Effector memory CD8-positive, alpha-beta T cell (primary cell): ENCODE measurements at regions not wholly inside any gene's neighbourhood (a gene's known extent, or its start where the extent isn't known, plus 50 kb on each side); places are given as distances from the start of the nearest gene placed in this dataset.
A peak's percentile ranks its signal among the peaks of the same experiment; 100 is the strongest.

Experiments used
- ATAC-seq: fragments of 150-1000 bp; cut with Tn5 transposase; replicated peaks from 2 replicates; pipeline ENCODE4 v1.10.0; 2021; ENCODE audit warnings: mild to moderate bottlenecking, moderate library complexity
- DNase-seq, 3 experiments: peaks; one replicate each; pipeline ENCODE4 v3.0.0; 2021
- H3K27ac Mint-ChIP-seq, 2 donors: one replicate each; pipeline ENCODE4 v1.8.0; 2022; ENCODE audit warnings: mild to moderate bottlenecking in 2 of 2, mixed read lengths in 2 of 2, moderate library complexity in 2 of 2
- H3K27me3 Mint-ChIP-seq, 2 donors: one replicate each; pipeline ENCODE4 v1.8.0; 2022; ENCODE audit warnings: mixed read lengths in 2 of 2
- H3K36me3 Mint-ChIP-seq: one replicate; pipeline ENCODE4 v1.8.0; 2022; ENCODE audit warnings: mild to moderate bottlenecking, moderate library complexity, mixed read lengths; ENCODE audit not compliant: insufficient read depth
- H3K4me1 Mint-ChIP-seq, 2 donors: one replicate each; pipeline ENCODE4 v1.8.0; 2022; ENCODE audit warnings: low read depth in 2 of 2, mixed read lengths in 2 of 2
- H3K4me3 Mint-ChIP-seq, 2 donors: one replicate each; pipeline ENCODE4 v1.8.0; 2022; ENCODE audit warnings: mild to moderate bottlenecking in 2 of 2, mixed read lengths in 2 of 2, moderate library complexity in 2 of 2
- H3K9me3 Mint-ChIP-seq, 2 donors: one replicate each; pipeline ENCODE4 v1.8.0; 2022; ENCODE audit warnings: mixed read lengths in 2 of 2

DNA sequence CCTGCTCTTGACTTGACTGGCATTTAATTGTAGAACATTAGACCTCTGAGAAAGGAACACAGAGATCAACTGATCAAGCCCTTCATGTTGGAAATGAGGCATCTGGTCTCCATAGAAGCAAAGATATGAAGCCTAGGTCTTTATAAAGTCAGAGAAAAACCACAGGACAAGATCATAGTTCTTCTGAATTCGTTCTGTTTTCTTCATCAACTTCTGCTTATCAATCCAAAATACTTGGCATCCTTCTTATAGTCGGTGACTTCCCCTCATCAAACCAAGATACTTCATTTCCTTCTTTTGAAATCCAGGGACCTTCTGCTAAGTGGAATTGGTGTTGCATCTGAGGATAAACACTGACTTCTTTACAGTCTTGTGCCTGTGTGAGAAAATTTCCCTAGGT lies 77.1 kb upstream of the PRKCQ start:
- Mint-ChIP-seq H3K4me1 (no peaks in the 10 kb centered on the region), H3K27me3 (peaks cover 19 to 49% of the 10 kb centered on the region in 2 donors), H3K9me3 (no peaks in the 10 kb centered on the region), H3K36me3 (peaks cover 3% of the 10 kb centered on the region), H3K27ac (no peak overlapping the region), H3K4me3 (no peak overlapping the region)
- ATAC-seq (no peak), DNase-seq (no peak)

DNA sequence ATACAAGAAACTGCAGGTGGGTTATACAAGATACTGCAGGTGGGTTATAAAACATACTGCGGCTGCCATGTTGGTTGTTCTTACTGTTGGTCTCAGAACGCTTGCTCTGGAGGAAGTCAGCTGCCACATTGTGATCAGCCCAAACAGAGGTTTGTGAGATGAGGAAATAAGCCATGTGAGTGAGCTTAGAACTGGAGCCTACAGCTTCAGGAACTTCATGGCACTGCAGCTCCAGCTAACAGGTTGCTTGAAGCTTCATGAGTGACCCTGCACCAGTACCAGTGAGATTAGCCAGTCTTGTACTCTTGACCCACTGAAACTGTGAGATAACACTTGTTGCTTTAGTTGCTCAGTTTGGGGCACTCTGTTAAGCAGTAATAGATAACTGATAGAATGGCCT lies 74.5 kb upstream of the PRKCQ start:
- Mint-ChIP-seq H3K36me3 (no peaks in the 10 kb centered on the region), H3K27me3 (peaks cover 19 to 47% of the 10 kb centered on the region in 2 donors), H3K4me1 (no peaks in the 10 kb centered on the region), H3K4me3 (no peak overlapping the region), H3K27ac (no peak overlapping the region), H3K9me3 (no peaks in the 10 kb centered on the region)
- ATAC-seq (no peak), DNase-seq (no peak)

DNA sequence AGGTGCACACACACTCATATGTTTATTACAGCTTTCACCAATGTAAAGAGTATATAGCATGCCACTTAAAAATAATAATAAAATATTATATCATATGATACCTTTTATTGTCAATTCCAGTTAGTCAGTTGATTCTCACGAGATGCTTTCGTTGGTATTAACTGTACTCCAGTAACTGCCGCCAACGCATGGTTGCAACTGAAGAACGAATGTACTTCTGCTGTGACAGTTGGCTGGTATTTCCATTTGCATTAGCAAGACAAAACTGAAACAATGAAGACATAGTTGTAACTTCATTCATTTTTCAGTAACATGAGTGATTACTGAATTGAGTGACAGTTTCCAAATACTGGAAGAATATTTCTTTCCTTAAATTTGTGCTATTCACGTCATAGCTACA lies 70.5 kb upstream of the PRKCQ start:
- H3K27me3 Mint-ChIP-seq, result peaks cover 0 to 19% of the 10 kb centered on the region in 2 donors
- DNase-seq, result no peak

DNA sequence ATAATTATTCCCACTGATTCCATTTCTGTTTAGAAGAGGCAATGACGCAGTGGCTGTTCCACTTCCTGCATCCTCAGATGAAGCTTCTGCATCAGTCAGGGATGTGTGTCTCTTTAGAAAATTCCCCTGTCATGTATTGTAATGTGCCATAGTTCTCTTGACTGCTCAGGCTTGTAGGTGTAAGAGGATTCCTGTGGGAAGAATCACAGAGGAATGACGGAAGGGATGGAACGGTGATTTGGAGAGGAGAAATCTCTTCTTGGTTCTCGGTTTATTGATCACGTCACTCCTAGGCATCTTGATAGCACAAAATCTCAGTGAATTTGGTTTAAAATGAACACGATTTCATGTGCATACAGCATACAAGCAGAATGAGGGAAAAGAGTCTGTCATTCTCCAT lies 69.8 kb upstream of the PRKCQ start:
- H3K36me3 Mint-ChIP-seq, result no peaks in the 10 kb centered on the region
- DNase-seq, result no peak
- peaks cover 0 to 15% of the 10 kb centered on the region in 2 donors for H3K27me3 Mint-ChIP-seq
- ATAC-seq, result no peak
- H3K9me3 Mint-ChIP-seq, result no peaks in the 10 kb centered on the region
- H3K4me3 Mint-ChIP-seq, result no peak overlapping the region
- H3K27ac Mint-ChIP-seq, result no peak overlapping the region
- peaks cover 7 to 10% of the 10 kb centered on the region in 2 donors for H3K4me1 Mint-ChIP-seq

More for the DNA sequence above, 70.5 kb upstream of the PRKCQ start:
- Mint-ChIP-seq H3K36me3 (no peaks in the 10 kb centered on the region), H3K4me1 (peaks cover 7 to 10% of the 10 kb centered on the region in 2 donors), H3K27ac (no peak overlapping the region), H3K4me3 (no peak overlapping the region), H3K9me3 (no peaks in the 10 kb centered on the region)
- ATAC-seq, result no peak

DNA sequence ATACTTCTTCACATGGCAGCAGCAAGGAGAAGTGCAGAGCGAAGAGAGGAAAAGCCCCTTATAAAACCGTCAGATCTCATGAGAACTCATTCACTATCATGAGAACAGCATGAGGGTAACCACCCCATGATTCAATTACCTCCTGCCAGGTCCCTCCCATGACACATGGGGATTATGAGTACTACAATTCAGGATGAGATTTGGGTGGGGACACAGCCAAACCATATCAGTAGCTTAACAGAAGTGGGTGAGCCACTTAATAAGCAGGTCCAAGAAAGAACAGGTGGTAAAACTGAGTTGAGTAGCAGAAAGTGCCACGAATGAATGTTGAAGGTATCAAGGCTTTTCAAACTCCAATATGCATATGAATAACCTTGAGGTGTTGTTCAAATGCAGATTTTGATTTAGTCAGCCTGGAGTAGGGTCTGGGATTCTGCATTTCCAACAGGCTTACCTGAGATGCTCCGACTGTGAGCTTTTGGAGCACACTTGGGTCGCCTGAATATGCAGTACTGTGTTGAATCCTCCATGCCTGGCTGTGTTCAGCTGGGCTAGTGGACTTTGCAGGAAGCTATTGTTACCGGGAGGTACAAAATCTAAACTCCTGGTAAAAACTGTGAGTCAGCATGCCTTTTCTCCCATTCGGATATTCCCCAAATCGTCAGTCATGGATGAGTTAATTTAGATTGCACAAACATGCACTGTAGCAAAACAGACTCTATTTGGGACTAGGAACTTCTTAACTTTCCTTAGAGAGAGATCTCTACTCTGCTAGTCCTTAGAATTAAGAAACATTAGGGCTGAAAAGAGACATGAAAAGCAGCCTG lies 69.0 kb upstream of the PRKCQ start:
- no peak overlapping the region for H3K4me3 Mint-ChIP-seq
- ATAC-seq (no peak), DNase-seq (no peak)

DNA sequence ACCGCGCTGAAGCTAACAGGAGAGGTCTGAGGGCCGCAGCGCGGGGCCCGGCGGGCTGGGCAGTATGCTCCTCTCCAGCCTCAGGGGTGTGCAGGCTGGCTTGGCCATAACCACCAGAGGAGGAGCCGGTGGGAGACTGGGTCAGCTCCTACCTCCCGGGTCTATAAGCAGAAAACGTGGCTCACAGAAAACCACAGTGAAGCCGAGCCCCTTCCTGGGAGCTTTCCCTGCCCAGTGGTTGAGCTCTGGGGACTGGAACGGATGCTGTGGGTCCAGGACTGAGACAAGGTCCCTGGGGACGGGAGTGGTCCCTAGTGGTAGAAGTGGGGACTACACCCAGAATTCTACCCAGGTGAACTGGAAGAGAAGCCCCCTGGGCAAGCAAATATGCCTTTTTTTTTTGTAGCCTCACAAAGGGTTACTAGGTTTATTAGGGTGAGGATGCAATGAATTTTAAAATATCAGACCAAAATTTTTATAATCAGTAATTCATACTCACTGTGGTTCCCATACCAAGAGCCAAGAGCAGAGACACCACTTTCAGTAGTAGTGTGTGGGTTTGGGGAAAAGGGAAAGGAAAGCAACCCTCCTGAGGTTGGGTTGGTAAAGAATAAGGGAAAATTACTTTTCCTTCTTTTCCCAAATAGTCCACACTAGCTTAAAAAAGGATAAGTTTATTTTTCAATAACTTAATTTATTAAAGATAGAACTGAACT lies 67.9 kb upstream of the PRKCQ start:
- DNase-seq (peak; percentile 65 to 69 (median 68)), ATAC-seq (peak; percentile 92)
- Mint-ChIP-seq H3K4me3 (peak overlapping the region in 1 of 2 donors; percentile 20), H3K36me3 (no peaks in the 10 kb centered on the region), H3K27ac (no peak overlapping the region), H3K4me1 (peaks cover 17 to 20% of the 10 kb centered on the region in 2 donors), H3K27me3 (peaks cover 0 to 2% of the 10 kb centered on the region in 2 donors), H3K9me3 (no peaks in the 10 kb centered on the region)

More for the DNA sequence above, 69.0 kb upstream of the PRKCQ start:
- no peaks in the 10 kb centered on the region for H3K9me3 Mint-ChIP-seq
- peaks cover 9 to 12% of the 10 kb centered on the region in 2 donors for H3K4me1 Mint-ChIP-seq
- H3K27me3 Mint-ChIP-seq, result peaks cover 0 to 13% of the 10 kb centered on the region in 2 donors
- H3K36me3 Mint-ChIP-seq, result no peaks in the 10 kb centered on the region
- H3K27ac Mint-ChIP-seq, result no peak overlapping the region

DNA sequence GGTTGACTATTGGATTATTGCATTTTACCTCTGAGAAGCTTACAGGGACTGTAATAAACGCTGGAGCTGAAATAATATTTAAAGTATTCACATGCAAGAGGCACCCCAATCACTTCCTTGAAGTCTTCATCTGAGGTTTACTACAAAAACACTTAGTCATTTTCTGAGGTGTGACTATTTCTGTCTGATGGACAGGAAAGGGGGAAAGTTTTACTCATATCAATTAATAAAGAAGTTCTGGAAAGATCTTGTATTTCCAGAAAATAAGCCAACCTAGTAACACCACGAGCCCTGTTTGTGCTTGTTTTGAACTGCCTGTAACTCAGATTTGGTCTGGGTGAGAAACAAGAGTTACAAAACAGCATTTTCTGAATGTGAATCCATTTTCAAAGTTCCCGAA lies 63.9 kb upstream of the PRKCQ start:
- peak; percentile 50 for ATAC-seq

DNA sequence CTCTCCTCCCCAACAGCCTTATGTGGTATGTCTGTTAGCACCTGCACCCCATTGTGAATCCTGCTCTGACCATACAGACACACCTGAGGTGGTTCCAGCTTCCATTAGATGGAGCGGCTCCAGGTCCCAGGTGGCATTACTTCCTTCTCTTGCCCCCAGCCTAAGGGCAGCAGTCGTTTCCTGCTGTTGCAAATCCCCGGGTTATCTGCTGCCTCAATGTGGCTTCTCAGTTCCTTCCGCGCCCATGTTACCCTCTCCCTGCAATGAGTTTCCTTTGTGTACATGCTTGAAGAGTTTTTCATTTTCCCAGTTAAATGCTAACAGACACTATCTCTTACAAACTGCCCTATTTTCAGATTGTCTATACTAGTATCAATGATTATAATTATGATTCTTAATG lies 62.8 kb upstream of the PRKCQ start:
- Mint-ChIP-seq H3K27me3 (no peaks in the 10 kb centered on the region), H3K36me3 (no peaks in the 10 kb centered on the region), H3K4me3 (peak overlapping the region; percentile 30 to 32), H3K4me1 (peaks cover 19 to 26% of the 10 kb centered on the region in 2 donors), H3K27ac (peak overlapping the region in 1 of 2 donors; percentile 24), H3K9me3 (no peaks in the 10 kb centered on the region)
- no peak for DNase-seq
- peak; percentile 41 for ATAC-seq

More for the DNA sequence above, 63.9 kb upstream of the PRKCQ start:
- Mint-ChIP-seq H3K27ac (peak overlapping the region in 1 of 2 donors; percentile 52), H3K4me1 (peaks cover 23 to 30% of the 10 kb centered on the region in 2 donors), H3K4me3 (peak overlapping the region in 1 of 2 donors; percentile 31), H3K36me3 (no peaks in the 10 kb centered on the region), H3K9me3 (no peaks in the 10 kb centered on the region), H3K27me3 (no peaks in the 10 kb centered on the region)
- DNase-seq, result no peak

DNA sequence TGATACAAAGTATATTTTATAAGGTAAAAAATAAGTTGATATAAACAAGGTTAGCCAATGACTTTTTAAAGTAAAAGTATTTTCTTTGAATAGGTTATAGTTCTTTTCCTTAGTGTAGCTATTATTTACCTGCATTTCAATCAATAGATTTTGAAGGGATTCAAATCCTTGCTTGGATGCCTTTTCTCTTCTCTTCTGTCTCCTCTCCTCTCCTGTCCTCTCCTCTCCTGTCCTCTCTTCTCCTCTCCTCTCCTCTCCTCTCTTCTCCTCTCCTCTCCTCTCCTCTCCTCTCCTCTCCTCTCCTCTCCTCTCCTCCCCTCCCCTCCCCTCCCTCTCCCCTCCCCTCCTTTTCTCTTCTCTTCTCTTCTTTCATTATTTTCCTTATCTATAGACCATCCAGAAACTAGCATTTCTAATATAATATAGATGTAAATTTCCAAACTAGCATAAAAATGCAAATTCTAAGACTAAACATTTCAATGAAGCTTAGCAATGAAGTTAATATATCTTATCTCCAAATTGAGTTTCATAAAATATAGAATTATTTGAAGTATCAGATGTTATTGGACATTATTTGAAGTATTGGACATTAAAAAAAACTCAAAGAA lies 60.5 kb upstream of the PRKCQ start:
- Mint-ChIP-seq H3K36me3 (no peaks in the 10 kb centered on the region), H3K27ac (no peak overlapping the region), H3K4me3 (no peak overlapping the region), H3K9me3 (no peaks in the 10 kb centered on the region), H3K27me3 (no peaks in the 10 kb centered on the region), H3K4me1 (peaks cover 16 to 23% of the 10 kb centered on the region in 2 donors)
- DNase-seq, result no peak
- no peak for ATAC-seq

DNA sequence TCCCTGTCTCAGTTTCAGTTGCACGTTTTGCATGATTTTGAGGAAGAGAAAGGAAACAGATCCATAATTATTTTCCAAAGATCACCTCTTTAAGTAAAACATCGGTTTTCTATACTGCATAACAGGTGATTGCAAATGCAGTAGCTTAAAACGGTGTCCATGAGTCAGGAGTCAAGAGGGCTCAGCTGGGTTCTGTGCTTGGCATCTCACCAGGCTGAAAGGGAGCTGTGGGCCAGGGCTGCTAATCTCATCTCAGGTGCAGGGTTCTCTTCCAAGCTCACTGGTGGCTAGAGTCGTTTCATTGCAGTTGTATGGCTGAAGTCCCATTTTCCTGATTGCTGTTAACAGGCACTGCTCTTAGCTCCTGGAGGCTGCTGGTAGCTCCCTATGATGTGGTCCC lies 57.0 kb upstream of the PRKCQ start:
- DNase-seq (no peak), ATAC-seq (no peak)
- peaks cover 3% of the 10 kb centered on the region in 2 donors for H3K4me1 Mint-ChIP-seq
- no peaks in the 10 kb centered on the region for H3K27me3 Mint-ChIP-seq
- H3K4me3 Mint-ChIP-seq, result no peak overlapping the region
- H3K27ac Mint-ChIP-seq, result no peak overlapping the region
- H3K9me3 Mint-ChIP-seq, result no peaks in the 10 kb centered on the region
- H3K36me3 Mint-ChIP-seq, result peaks cover 3% of the 10 kb centered on the region

DNA sequence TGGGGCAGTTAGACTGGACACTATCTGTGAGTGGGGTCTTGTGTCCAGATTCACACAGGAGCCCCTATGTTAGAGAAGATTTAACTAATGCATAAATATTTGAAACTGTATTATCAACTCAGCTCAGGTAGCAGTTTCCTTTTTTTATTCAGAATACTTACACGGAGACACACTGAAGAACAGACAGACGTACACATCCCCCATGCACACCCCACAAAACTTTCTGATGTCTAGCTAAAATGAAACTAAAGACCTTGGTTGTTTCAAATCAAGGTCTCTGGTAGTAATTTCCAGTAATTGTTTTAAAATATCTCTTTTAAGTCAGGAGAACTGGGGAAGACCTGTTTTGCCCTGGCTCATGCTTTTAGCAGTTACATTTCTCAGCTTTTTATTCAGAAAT lies 55.7 kb upstream of the PRKCQ start:
- Mint-ChIP-seq H3K27ac (peak overlapping the region in 1 of 2 donors; percentile 25), H3K36me3 (peaks cover 3% of the 10 kb centered on the region)
- no peak for DNase-seq

More for the DNA sequence above, 55.7 kb upstream of the PRKCQ start:
- H3K4me3 Mint-ChIP-seq, result no peak overlapping the region
- no peaks in the 10 kb centered on the region for H3K27me3 Mint-ChIP-seq
- no peaks in the 10 kb centered on the region for H3K9me3 Mint-ChIP-seq
- ATAC-seq, result no peak
- H3K4me1 Mint-ChIP-seq, result peaks cover 3% of the 10 kb centered on the region in 2 donors
